ENCODE measurements at regions not wholly inside any gene's neighbourhood (a gene's known extent, or its start where the extent isn't known, plus 50 kb on each side); places are given as distances from the start of the nearest gene placed in this dataset.

DNA sequence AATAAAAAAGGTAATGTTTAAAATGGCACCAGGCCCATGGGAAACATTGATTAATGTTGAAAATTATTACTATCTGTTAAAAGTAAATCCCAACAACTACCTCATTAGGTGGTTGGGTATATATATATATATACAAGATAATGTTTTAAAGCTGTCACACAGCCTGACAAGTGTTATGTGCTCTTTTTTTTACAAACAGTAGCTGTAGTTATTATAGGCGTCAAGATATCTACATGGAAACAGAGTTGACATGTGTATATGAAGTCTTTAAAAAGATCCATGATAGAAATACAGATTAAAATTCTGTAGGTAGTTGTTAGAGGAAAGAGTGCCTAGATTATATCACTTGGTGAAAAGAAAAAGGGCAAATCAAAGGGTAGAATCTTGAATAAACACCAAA, 279.9 kb downstream of the SLITRK6 start:
- TF ChIP-seq, protein P1, sequence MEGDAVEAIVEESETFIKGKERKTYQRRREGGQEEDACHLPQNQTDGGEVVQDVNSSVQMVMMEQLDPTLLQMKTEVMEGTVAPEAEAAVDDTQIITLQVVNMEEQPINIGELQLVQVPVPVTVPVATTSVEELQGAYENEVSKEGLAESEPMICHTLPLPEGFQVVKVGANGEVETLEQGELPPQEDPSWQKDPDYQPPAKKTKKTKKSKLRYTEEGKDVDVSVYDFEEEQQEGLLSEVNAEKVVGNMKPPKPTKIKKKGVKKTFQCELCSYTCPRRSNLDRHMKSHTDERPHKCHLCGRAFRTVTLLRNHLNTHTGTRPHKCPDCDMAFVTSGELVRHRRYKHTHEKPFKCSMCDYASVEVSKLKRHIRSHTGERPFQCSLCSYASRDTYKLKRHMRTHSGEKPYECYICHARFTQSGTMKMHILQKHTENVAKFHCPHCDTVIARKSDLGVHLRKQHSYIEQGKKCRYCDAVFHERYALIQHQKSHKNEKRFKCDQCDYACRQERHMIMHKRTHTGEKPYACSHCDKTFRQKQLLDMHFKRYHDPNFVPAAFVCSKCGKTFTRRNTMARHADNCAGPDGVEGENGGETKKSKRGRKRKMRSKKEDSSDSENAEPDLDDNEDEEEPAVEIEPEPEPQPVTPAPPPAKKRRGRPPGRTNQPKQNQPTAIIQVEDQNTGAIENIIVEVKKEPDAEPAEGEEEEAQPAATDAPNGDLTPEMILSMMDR (IDR thresholded peaks at IDR 0.05): no peak
- no peak for TF ChIP-seq POLR2A (IDR thresholded peaks at IDR 0.05)
- TF ChIP-seq EP300 (IDR thresholded peaks at IDR 0.05): no peak

All from stomach (tissue), 4 donors.